ENCODE measurements at regions not wholly inside any gene's neighbourhood (a gene's known extent, or its start where the extent isn't known, plus 50 kb on each side); places are given as distances from the start of the nearest gene placed in this dataset.
"Not testable (repeated sequence)": the region's sequence is repeated elsewhere in the genome, so short reads cannot be mapped to it uniquely, and the experiment has no call there.

DNA sequence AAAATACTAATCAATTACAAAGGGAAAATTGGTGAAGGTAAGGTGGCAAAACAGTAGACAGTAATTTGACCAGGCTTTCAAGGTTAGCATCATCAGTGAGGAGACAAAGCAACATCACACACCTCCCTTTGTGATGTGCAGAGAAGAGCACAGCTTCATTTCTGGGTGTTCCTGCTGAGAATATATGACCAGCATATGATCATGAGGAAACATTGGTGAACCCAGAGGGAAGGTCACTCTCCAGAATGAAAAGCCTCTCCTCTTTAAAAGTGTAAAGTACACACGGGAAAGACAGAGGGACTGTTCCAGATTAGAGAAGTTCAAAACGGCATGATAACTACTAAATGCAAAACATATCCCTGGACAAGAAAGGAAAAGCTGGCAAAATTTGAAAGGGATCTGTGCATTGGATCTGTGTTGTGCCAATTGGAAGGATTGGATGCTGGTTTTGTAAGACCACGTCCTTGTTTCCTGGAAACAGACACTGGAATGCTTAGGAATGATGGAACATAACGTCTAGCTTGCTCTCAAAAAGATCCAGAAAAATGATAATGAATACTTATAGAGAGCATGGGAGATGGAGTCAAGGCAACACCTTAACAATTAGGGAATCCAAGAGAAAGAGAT is 80.6 kb upstream of the MITF start:
- no peak overlapping the region for H3K27ac Mint-ChIP-seq
- CTCF ChIA-PET: no interaction called here
- no peaks in the 10 kb centered on the region for H3K27me3 Mint-ChIP-seq
- no peaks in the 10 kb centered on the region for H3K4me1 Mint-ChIP-seq
- H3K36me3 Mint-ChIP-seq: no peaks in the 10 kb centered on the region
- no peak overlapping the region for H3K4me3 Mint-ChIP-seq
- no peak for DNase-seq
- H3K9me3 Mint-ChIP-seq: peaks cover 3% of the 10 kb centered on the region

DNA sequence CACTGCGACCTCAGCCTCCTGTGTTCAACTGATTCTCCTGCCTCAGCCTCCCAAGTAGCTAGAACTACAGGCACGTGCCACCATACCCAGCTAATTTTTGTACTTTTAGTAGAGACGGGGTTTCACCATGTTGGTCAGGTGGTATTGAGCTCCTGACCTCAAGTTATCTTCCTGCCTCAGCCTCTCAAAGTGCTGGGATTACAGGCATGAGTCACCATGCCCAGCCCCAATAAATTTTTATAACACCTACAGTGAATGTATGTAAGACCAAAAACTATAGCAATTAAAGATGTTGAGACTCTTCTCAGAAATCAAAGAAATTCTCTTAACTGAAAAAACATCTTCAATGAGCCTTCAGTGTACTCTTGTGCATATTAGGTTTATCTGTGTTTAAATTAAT is 82.2 kb upstream of the MITF start:
- H3K9me3 Mint-ChIP-seq, H3K27me3 Mint-ChIP-seq, H3K36me3 Mint-ChIP-seq, DNase-seq, H3K4me1 Mint-ChIP-seq, CTCF ChIA-PET, H3K27ac Mint-ChIP-seq, H3K4me3 Mint-ChIP-seq: not testable (repeated sequence)

GRCh38 chr3:69651765-69652164 is 87.5 kb upstream of the MITF start:
- CTCF ChIA-PET: no interaction called here
- Mint-ChIP-seq H3K4me1 (no peaks in the 10 kb centered on the region), H3K9me3 (no peaks in the 10 kb centered on the region), H3K4me3 (no peak overlapping the region), H3K36me3 (no peaks in the 10 kb centered on the region), H3K27me3 (no peaks in the 10 kb centered on the region), H3K27ac (no peak overlapping the region)
- no peak for DNase-seq

- DNase-seq: no peak
- H3K4me1 Mint-ChIP-seq: no peaks in the 10 kb centered on the region
- CTCF ChIA-PET: no interaction called here
- no peak overlapping the region for H3K4me3 Mint-ChIP-seq
- no peaks in the 10 kb centered on the region for H3K27me3 Mint-ChIP-seq
- H3K27ac Mint-ChIP-seq: no peak overlapping the region
- no peaks in the 10 kb centered on the region for H3K9me3 Mint-ChIP-seq
- H3K36me3 Mint-ChIP-seq: no peaks in the 10 kb centered on the region
These were observed 89.2 kb upstream of the MITF start for GRCh38 chr3:69650066-69650419.

DNA sequence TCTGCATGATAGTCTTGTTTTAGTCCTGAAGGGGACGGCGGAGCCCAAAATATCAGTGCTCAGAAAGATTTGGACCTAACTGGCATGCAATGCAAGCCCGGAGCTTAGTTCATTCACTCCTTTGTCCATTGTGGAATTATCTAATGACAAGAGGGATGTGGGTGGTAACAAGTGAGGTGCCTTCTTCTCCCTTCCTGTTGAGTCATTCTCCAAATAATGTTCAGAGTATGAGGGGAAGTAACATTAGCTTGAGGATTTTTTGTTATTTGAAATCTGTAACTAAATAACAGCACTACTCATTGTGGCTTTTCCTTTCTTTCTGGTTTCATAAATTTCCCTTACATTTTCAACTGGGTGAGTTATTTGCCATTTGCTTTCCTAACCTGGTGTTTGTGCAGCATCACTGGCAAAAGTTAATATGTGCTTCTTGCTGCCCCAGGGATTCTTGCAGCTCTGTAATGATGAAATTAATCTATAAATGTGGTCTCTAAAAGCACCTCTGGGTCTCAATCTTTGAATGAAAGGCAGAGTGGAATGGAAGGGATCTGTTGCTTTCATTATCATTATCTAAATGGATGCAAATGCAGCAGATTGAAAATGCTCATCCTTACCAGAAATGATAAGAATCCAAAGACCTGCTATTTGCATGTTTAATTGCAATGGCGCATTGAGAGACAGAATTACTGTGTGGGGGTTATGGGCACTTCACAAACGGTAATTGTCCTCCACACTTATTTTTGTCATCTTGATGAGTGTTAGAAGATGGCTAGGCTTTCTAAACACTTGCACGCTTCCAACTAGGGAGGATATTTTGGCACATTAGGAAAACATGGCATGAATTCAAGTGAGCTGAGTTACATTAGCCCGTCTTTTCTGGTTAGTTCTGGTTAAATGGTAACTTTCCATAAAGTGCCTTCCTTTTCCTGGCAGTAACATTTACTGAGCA is 89.9 kb upstream of the MITF start:
- H3K4me1 Mint-ChIP-seq: no peaks in the 10 kb centered on the region
- no peak for DNase-seq
- H3K27me3 Mint-ChIP-seq: no peaks in the 10 kb centered on the region
- no peak overlapping the region for H3K27ac Mint-ChIP-seq
- CTCF ChIA-PET: no interaction called here
- no peak overlapping the region for H3K4me3 Mint-ChIP-seq
- no peaks in the 10 kb centered on the region for H3K9me3 Mint-ChIP-seq
- no peaks in the 10 kb centered on the region for H3K36me3 Mint-ChIP-seq

- no peaks in the 10 kb centered on the region for H3K9me3 Mint-ChIP-seq
- no peaks in the 10 kb centered on the region for H3K4me1 Mint-ChIP-seq
- no peak overlapping the region for H3K27ac Mint-ChIP-seq
- no peaks in the 10 kb centered on the region for H3K27me3 Mint-ChIP-seq
- no peaks in the 10 kb centered on the region for H3K36me3 Mint-ChIP-seq
- CTCF ChIA-PET: no interaction called here
- DNase-seq: no peak
- H3K4me3 Mint-ChIP-seq: no peak overlapping the region
These were observed 91.1 kb upstream of the MITF start for GRCh38 chr3:69648126-69648525.

- H3K4me1 Mint-ChIP-seq: no peaks in the 10 kb centered on the region
- H3K4me3 Mint-ChIP-seq: no peak overlapping the region
- H3K36me3 Mint-ChIP-seq: no peaks in the 10 kb centered on the region
- H3K9me3 Mint-ChIP-seq: no peaks in the 10 kb centered on the region
- H3K27me3 Mint-ChIP-seq: no peaks in the 10 kb centered on the region
- DNase-seq: no peak
- CTCF ChIA-PET: no interaction called here
- H3K27ac Mint-ChIP-seq: no peak overlapping the region
These were observed 91.7 kb upstream of the MITF start for GRCh38 chr3:69647511-69648110.

DNA sequence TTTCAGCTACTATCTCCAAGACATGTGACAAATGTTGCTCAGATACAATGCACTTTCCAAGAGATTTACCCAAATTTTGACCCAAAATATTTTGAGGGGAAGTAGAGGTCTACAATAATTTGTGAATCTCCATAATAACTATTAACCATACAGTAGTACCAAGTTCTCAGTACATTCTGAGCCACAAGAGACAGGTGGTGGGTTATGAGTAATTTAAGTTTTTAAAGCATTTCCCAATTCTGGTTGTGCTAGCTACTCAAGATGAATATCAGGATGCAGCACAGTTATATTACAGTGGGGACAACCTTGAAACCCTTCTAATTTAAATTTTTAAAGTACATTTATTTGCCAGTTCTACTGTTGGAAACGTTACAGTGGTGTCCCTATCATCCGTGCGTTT is 92.2 kb upstream of the MITF start:
- Mint-ChIP-seq H3K4me1 (no peaks in the 10 kb centered on the region), H3K27me3 (no peaks in the 10 kb centered on the region), H3K4me3 (no peak overlapping the region), H3K9me3 (no peaks in the 10 kb centered on the region), H3K27ac (no peak overlapping the region), H3K36me3 (no peaks in the 10 kb centered on the region)
- CTCF ChIA-PET: no interaction called here
- no peak for DNase-seq

- no peak for DNase-seq
- H3K4me3 Mint-ChIP-seq: no peak overlapping the region
- H3K9me3 Mint-ChIP-seq: no peaks in the 10 kb centered on the region
- CTCF ChIA-PET: interaction anchor here (0.6 kb wide), 1 partner anchor 1758 kb away, joined by 4 read pairs; no protein-coding TSS in a partner anchor
- no peaks in the 10 kb centered on the region for H3K4me1 Mint-ChIP-seq
- H3K36me3 Mint-ChIP-seq: no peaks in the 10 kb centered on the region
- H3K27me3 Mint-ChIP-seq: no peaks in the 10 kb centered on the region
- no peak overlapping the region for H3K27ac Mint-ChIP-seq
These were observed 92.8 kb upstream of the MITF start for GRCh38 chr3:69646287-69647067.

DNA sequence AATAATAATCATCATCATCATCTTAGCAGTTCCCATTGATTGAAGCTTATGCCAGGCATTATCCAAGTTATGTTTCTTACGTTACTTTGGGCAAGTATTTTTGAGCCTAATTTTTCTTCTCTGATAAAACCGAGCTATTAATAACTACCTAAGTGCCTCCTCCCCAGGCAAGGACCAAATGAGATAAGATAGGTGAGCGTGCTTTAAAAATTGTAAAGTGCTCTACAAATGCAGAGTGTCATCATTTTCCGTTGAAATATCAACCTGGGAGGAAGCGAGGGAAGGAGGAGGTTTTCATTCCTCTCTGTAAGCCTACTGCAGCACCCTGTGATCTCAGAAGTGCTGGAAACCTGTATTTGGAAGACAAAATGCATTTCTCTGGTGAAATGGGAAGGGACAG is 96.7 kb upstream of the MITF start:
- Mint-ChIP-seq H3K4me1 (no peaks in the 10 kb centered on the region), H3K27me3 (no peaks in the 10 kb centered on the region), H3K4me3 (no peak overlapping the region), H3K36me3 (no peaks in the 10 kb centered on the region), H3K27ac (no peak overlapping the region), H3K9me3 (peaks cover 2% of the 10 kb centered on the region)
- CTCF ChIA-PET: no interaction called here
- no peak for DNase-seq

DNA sequence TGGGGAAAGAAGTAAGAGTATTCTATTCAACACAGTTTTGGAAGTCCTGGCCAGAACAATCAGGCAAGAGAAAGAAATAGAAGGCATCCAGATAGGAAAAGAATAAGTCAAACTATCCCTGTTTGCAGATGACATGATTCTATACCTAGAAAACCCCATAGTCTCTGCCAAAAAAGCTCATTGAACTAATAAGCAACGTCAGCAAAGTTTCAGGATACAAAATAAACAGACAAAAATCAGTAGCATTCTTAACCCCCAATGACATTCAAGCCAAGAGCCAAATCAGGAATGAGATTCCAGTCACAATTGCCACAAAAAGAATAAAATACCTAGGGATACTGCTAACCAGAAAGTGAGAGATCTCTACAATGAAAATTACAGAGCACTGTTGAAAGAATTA is 99.4 kb upstream of the MITF start:
- CTCF ChIA-PET: no interaction called here
- H3K27ac Mint-ChIP-seq: no peak overlapping the region
- peaks cover 2% of the 10 kb centered on the region for H3K9me3 Mint-ChIP-seq
- no peaks in the 10 kb centered on the region for H3K36me3 Mint-ChIP-seq
- H3K4me1 Mint-ChIP-seq: no peaks in the 10 kb centered on the region
- DNase-seq: no peak
- H3K4me3 Mint-ChIP-seq: no peak overlapping the region
- no peaks in the 10 kb centered on the region for H3K27me3 Mint-ChIP-seq

- Mint-ChIP-seq H3K4me1 (no peaks in the 10 kb centered on the region), H3K36me3 (no peaks in the 10 kb centered on the region), H3K9me3 (peaks cover 6% of the 10 kb centered on the region), H3K4me3 (no peak overlapping the region), H3K27ac (no peak overlapping the region), H3K27me3 (no peaks in the 10 kb centered on the region)
- CTCF ChIA-PET: no interaction called here
- DNase-seq: no peak
These were observed 110.3 kb upstream of the MITF start for GRCh38 chr3:69628951-69629350.

GRCh38 chr3:69613286-69613685 is 126.0 kb upstream of the MITF start:
- Mint-ChIP-seq H3K27me3 (no peaks in the 10 kb centered on the region), H3K36me3 (no peaks in the 10 kb centered on the region), H3K4me1 (no peaks in the 10 kb centered on the region), H3K9me3 (peaks cover 3% of the 10 kb centered on the region), H3K27ac (no peak overlapping the region), H3K4me3 (no peak overlapping the region)
- no peak for DNase-seq
- CTCF ChIA-PET: no interaction called here

- Mint-ChIP-seq H3K9me3 (peaks cover 3% of the 10 kb centered on the region), H3K27me3 (no peaks in the 10 kb centered on the region), H3K36me3 (no peaks in the 10 kb centered on the region), H3K4me3 (no peak overlapping the region), H3K27ac (no peak overlapping the region), H3K4me1 (no peaks in the 10 kb centered on the region)
- DNase-seq: no peak
- CTCF ChIA-PET: no interaction called here
These were observed 126.5 kb upstream of the MITF start for GRCh38 chr3:69612791-69613190.

Measured in activated naive CD4-positive, alpha-beta T cell treated with anti-CD3 and anti-CD28 coated beads, Interleukin-2, amount 10 ng/mL, durations not matched to agents 7 days and 5 days (primary cell).